HEK293T (cell line): ENCODE measurements at regions not wholly inside any gene's neighbourhood (a gene's known extent, or its start where the extent isn't known, plus 50 kb on each side); places are given as distances from the start of the nearest gene placed in this dataset.

ENCODE experiments used
- CTCF ChIA-PET: fragments of 350-600 bp; formaldehyde crosslinking; extraction: SDS; loops from one replicate; lab custom pipeline; 2021; ENCODE audit warnings: antibody characterized with exemption, inconsistent platforms; lab: Yijun Ruan, JAX
- POLR2A ChIA-PET: fragments of 350-600 bp; formaldehyde crosslinking; extraction: SDS; loops from one replicate; lab custom pipeline; 2020; ENCODE audit warnings: antibody characterized with exemption, inconsistent platforms; lab: Yijun Ruan, JAX
- DNase-seq: peaks from one replicate; pipeline ENCODE4 v3.0.0; 2012; ENCODE audit warnings: mixed read lengths; ENCODE audit errors: extremely low spot score
- ARNT ChIP-seq: fragments of 450-650 bp; IDR thresholded peaks from 2 replicates; pipeline ENCODE4 v1.6.1; 2017; ENCODE audit warnings: mild to moderate bottlenecking
- BHLHE40 ChIP-seq: fragments of 450-650 bp; IDR thresholded peaks from 2 replicates; pipeline ENCODE4 v1.6.1; 2016; ENCODE audit warnings: mild to moderate bottlenecking, moderate library complexity, borderline replicate concordance
- CTBP1 ChIP-seq: fragments of 450-650 bp; IDR thresholded peaks from 2 replicates; pipeline ENCODE4 v1.6.1; 2016; ENCODE audit warnings: borderline replicate concordance
- ELF4 ChIP-seq: fragments of 450-650 bp; IDR thresholded peaks from 2 replicates; pipeline ENCODE4 v1.6.1; 2017; ENCODE audit warnings: antibody characterized with exemption
- FOXA1 ChIP-seq: fragments of 450-650 bp; IDR thresholded peaks from 2 replicates; pipeline ENCODE4 v1.6.1; 2016; ENCODE audit warnings: mild to moderate bottlenecking
- FOXK2 ChIP-seq: fragments of 450-650 bp; IDR thresholded peaks from 2 replicates; pipeline ENCODE4 v1.6.1; 2016; ENCODE audit warnings: mild to moderate bottlenecking
- FOXM1 ChIP-seq: fragments of 450-650 bp; IDR thresholded peaks from 2 replicates; pipeline ENCODE4 v1.6.1; 2017; ENCODE audit warnings: mild to moderate bottlenecking, borderline replicate concordance
- HDGF ChIP-seq: fragments of 450-650 bp; IDR thresholded peaks from 2 replicates; pipeline ENCODE4 v1.6.1; 2017; ENCODE audit warnings: antibody characterized with exemption, borderline replicate concordance
- L3MBTL2 ChIP-seq: fragments of 450-650 bp; conservative IDR thresholded peaks from 2 replicates; pipeline ENCODE4 v1.6.1; 2016; ENCODE audit warnings: mild to moderate bottlenecking
- LEF1 ChIP-seq: fragments of 450-650 bp; IDR thresholded peaks from 2 replicates; pipeline ENCODE4 v1.6.1; 2017; ENCODE audit warnings: mild to moderate bottlenecking, borderline replicate concordance
- NFRKB ChIP-seq: fragments of 450-650 bp; IDR thresholded peaks from 2 replicates; pipeline ENCODE4 v1.6.1; 2016; ENCODE audit warnings: mild to moderate bottlenecking, moderate library complexity
- SP1 ChIP-seq: fragments of 450-650 bp; IDR thresholded peaks from 2 replicates; pipeline ENCODE4 v1.6.1; 2017
- SUZ12 ChIP-seq: fragments of 450-650 bp; IDR thresholded peaks from 2 replicates; pipeline ENCODE4 v1.6.1; 2016; ENCODE audit warnings: mild to moderate bottlenecking
- TARDBP ChIP-seq: fragments of 450-650 bp; IDR thresholded peaks from 2 replicates; pipeline ENCODE4 v1.6.1; 2016
- ZNF384 ChIP-seq: fragments of 450-650 bp; IDR thresholded peaks from 2 replicates; pipeline ENCODE4 v1.6.1; 2016
- TF ChIP-seq, protein P1 (sequence below): fragments of 450-650 bp; IDR thresholded peaks from 2 replicates; pipeline ENCODE4 v1.6.1; 2016

DNA sequence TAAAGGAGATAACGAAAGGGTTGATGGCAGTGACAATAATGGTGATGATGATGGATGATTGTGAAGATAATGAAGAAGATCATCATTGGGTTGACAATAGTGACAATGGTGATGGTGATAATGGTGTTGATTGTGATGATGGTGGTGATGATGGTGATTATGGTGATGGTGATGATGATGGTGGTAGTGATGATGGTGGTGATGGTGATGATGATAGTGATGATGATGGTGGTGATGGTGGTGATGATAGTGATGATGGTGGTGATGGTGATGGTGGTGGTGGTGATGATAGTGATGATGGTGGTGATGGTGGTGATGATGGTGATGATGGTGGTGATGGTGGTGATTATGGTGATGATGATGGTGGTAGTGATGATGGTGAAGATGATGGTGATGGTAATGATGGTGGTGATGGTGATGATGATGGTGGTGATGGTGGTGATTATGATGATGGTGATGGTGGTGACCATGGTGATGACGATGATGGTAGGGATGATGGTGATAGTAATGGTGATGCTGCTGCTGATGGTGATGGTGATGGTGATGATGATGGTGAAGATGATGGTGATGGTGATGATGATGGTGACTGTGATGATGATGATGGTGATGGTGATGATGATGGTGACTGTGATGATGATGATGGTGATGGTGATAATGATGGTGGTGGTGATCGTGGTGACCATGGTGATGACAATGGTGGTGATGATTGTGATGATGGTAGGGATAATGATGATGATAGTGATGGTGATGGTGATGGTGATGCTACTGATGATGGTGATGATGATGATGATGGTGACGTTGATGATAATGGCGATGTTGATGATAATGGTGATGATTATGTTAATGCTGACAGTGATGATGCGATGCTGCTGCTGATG, 61.6 kb upstream of the NKX1-1 start:
- ChIA-PET POLR2A (no interaction called here), CTCF (no interaction called here)
- DNase-seq, result no peak
- TF ChIP-seq SP1, result no peak

DNA sequence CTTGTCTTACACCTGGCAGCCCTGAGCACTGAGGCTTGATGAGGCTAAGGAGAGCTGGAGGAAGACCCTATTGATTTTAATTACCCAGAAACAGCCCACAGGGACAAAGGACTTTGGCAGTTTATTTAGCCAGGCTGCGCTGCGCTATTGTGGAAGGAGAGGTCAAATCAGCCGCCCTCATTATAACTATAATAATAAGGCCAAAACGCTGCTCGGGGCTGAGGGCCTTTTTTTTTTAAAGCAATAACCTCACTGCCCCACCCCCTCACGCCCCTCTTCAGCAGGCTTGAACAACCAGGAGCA, 60.6 kb upstream of the NKX1-1 start:
- DNase-seq, result no peak
- TF ChIP-seq CTBP1 (no peak), SP1 (no peak), L3MBTL2 (no peak)
- ChIA-PET CTCF (no interaction called here), POLR2A (no interaction called here)

DNA sequence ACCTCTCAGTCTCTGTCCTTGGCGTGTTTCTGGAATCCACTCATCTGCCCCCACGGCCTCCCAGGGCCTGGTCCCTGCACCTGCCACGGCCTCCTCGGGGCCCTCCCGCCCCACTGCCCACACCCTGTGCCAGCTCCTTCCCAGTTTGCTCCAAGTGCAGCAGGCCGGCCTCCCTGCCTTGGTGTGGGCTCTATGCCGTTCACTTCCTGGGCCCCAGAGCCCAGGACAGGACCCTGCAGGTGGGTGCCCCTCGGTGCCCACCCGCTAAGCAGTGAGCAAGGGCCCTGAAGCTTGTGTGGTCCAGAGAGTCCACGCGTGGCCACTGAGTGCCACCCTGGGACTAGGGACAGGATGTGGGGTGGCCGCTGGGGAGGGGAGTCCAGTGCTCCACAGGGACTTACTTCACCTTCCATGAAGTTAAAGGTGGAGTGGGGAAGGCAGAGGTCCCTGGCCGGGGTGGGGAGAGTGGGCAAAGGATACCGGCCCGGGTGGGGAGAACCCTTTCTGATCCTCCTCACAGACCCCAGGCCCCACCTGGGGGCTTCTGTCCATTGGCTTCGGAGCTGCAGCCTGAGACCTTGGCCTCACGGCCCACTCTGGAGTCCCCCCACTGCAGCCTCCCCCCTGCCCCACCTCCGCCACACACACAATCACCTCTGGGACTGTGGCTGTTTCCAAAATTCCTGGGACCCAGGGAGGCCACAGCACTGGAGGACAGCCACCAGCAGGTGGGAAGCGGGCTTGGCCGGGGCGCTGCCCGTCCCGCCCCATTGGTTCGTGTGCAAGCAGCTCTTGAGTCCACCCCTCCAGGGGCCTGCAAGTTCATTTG, 60.0 kb upstream of the NKX1-1 start:
- POLR2A ChIA-PET, result no interaction called here
- no peak for DNase-seq
- CTCF ChIA-PET, result no interaction called here
- TF ChIP-seq CTBP1, result no peak
- no peak for TF ChIP-seq SP1
- no peak for TF ChIP-seq ELF4
- no peak for TF ChIP-seq SUZ12
- no peak for TF ChIP-seq ARNT
- TF ChIP-seq TARDBP, result no peak
- no peak for TF ChIP-seq FOXK2
- TF ChIP-seq LEF1, result no peak
- no peak for TF ChIP-seq FOXA1
- no peak for TF ChIP-seq FOXM1

DNA sequence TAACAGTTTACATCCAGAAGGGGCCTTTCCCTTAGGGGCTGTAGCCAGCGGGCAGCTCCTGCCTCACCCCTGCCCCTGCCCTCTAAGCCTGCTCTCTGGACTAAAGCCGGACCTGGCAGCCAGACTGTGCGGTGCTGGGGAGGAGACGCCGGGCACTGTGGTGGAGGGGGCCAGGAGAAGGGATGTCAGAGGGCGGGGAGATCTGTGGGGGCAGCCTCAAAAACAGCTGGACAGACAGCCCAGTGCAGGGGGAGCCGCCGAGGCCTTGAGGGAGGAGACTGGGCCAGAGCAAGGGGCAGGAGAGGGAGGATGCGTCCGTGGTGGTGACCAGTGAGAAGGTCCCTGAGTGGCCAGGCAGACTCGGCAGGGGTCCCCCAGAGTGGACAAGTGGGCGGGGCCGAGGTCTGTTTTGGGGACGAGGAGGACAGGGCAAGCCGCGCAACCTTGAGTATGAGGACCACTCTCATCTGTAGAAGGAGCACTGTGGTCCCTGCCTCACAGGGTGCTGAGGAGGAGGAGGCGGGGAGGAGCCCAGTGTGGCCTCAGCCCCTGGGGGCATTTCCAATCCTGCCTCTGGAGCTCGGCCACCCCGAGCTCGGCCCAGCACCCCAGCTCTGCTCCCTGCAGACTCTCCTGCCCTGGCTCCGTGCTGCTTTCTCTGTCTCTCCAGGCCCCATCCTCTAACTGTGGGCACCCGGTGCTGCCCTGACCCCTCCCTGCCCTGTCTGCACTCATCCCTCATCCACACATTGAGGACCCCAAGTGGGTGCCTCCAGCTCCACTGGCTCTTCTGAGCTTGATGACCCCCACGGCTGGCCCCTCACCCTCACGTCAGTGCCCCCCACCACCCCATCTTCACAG, 59.2 kb upstream of the NKX1-1 start:
- TF ChIP-seq L3MBTL2 (no peak), SUZ12 (no peak), ZNF384 (no peak), BHLHE40 (no peak)
- TF ChIP-seq, protein P1, sequence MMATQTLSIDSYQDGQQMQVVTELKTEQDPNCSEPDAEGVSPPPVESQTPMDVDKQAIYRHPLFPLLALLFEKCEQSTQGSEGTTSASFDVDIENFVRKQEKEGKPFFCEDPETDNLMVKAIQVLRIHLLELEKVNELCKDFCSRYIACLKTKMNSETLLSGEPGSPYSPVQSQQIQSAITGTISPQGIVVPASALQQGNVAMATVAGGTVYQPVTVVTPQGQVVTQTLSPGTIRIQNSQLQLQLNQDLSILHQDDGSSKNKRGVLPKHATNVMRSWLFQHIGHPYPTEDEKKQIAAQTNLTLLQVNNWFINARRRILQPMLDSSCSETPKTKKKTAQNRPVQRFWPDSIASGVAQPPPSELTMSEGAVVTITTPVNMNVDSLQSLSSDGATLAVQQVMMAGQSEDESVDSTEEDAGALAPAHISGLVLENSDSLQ, result no peak
- no peak for DNase-seq
- ChIA-PET POLR2A (no interaction called here), CTCF (no interaction called here)

DNA sequence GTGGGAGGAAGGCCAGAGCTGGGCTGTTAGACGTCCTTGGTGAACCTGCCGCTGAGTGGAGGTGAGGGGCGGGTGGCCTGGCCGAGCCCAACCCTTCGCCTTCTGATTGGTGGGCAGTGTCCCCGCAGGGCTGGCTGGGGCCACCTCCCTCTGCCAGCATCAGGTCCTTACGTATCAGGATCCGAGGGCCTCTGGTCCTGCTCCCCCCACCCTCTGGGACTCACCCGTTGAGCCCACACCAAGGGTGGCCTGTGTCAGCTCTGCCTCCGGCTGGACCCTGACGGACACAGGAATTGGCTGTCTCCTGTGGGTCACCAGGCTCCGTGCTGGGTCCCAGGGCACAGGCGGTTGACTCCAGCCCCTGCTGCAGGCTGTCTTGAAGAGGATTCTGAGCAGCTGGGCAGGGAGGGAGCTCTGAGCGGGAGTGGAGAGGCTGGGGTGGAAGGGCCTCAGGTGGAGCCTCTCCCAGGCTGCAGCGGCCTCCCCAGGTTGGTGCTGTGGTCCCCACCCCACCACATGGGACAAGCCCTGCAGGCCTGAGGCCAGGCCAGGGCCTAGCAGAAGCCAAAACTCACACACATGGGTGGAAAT, 58.4 kb upstream of the NKX1-1 start:
- DNase-seq, result no peak
- TF ChIP-seq CTBP1, result no peak
- no peak for TF ChIP-seq FOXA1
- no peak for TF ChIP-seq FOXM1
- TF ChIP-seq ARNT, result no peak
- no peak for TF ChIP-seq ZNF384
- TF ChIP-seq, protein P1, result no peak
- TF ChIP-seq NFRKB, result no peak
- no peak for TF ChIP-seq FOXK2
- no peak for TF ChIP-seq SP1
- no peak for TF ChIP-seq L3MBTL2
- TF ChIP-seq TARDBP, result no peak
- no peak for TF ChIP-seq SUZ12
- TF ChIP-seq BHLHE40, result no peak
- TF ChIP-seq ELF4, result no peak
- TF ChIP-seq LEF1, result no peak
- TF ChIP-seq HDGF, result no peak
- ChIA-PET CTCF (no interaction called here), POLR2A (no interaction called here)

DNA sequence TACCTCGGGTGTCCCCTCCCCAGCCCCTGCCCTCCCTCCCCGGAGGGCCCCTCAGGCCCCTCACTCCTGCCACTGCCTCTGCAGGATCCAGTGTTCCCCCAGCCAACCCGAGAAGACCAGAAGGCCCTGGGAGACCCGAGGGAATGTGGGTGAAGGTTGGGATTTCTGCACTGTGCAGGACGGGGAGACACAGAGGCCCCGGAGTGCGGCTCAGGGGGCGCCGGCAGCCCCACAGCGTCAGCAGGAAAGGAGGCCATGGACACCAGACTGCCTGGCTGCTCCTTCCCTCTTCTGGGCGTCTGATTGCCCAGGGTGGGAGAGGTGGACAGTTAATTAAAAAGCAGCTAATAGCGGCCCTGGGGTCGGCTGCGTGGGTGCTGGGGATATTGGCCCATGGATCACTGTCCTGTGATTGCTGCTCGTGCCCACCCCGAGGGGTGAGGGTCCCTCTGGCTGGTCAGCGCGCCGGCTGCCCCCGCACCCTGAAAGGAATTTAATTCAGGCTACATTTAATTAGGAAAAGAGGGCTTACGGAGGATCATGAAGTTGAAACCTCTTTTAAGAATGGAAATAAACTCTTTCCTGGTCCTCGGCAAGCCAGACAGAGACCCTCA, 57.8 kb upstream of the NKX1-1 start:
- ChIA-PET CTCF (no interaction called here), POLR2A (no interaction called here)
- TF ChIP-seq ELF4 (no peak), LEF1 (no peak)
- no peak for DNase-seq
